ENCODE measurements at regions not wholly inside any gene's neighbourhood (a gene's known extent, or its start where the extent isn't known, plus 50 kb on each side); places are given as distances from the start of the nearest gene placed in this dataset.

DNA sequence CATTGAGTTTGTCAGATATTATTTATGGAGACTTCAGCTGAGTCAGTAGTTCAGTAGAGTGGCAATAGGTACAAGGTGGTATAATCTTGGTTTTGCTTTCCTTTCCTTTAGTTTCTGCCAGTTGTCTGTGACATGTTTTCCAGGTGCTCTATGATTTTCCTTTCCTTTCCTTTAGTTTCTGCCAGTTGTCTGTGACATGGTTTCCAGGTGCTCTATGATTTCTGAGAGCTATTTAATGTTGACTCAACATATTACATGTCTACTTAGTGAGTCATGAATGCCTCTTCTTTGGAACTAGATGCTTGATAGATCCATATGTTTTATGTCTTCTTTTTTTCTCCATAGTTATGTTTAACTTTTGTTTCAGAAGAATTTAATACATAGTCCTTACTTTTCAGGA lies 186.4 kb upstream of the DEFB112 start:
- CTCF ChIA-PET = interaction anchor here (0.7 kb wide), 1 partner anchor 431 kb away, joined by 3 read pairs; no protein-coding TSS in a partner anchor

DNA sequence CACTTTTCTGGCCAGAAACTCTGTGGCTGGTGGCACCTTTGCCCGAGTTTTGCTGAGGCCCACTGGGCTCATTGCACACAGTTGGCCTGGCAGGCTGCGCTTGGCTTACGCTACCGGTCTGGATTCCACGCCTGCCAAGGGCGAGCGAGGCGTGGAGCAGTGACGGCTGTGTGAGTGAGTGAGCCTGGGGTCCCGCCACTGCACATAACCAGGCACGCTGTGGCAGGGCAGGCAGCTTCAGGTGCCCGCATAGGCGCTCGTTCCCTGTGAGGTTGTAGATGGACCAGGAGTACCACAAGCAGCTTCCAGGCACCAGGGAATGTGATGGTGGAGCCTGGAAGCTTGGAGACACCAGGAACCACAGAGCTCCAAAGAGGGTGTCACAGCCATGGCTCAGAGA lies 190.1 kb upstream of the DEFB112 start:
- CTCF ChIA-PET = no interaction called here
- POLR2A ChIA-PET = no interaction called here
- no peaks in the 10 kb centered on the region for H3K27me3 Mint-ChIP-seq

More for the DNA sequence above, 186.4 kb upstream of the DEFB112 start:
- ATAC-seq = no peak
- Mint-ChIP-seq H3K36me3 (ENCODE audit: low read depth) (no peaks in the 10 kb centered on the region), H3K27me3 (no peaks in the 10 kb centered on the region), H3K4me1 (no peaks in the 10 kb centered on the region), H3K4me3 (no peak overlapping the region), H3K27ac (no peak overlapping the region), H3K9me3 (ENCODE audit: low read depth) (peaks cover 8% of the 10 kb centered on the region)
- intact Hi-C loops (cut with DNase I, micrococcal nuclease) = no loop called here
- POLR2A ChIA-PET = no interaction called here
- no peak for DNase-seq

DNA sequence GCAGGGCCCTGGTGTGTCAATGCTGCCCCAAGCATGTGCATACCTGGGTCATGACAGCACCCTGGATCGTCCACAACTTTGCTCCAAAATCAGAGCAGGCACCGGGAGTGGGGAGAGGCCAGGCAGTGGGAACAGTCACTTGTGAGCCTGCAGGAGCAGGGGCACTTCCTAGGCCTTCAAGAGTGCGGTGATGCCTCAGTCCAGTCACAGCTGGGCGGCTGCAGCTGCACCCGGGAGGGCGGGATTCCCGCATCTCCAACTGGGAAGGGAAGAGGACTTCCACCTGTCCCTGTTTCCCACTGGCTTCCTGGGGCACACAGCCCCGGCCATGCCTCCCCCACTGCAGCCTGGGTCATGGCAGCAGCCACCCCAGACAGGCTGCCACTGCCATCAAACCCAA lies 191.3 kb upstream of the DEFB112 start:
- POLR2A ChIA-PET = no interaction called here
- no peak for ATAC-seq
- H3K4me1 Mint-ChIP-seq = no peaks in the 10 kb centered on the region
- no peaks in the 10 kb centered on the region for H3K27me3 Mint-ChIP-seq
- H3K27ac Mint-ChIP-seq = no peak overlapping the region
- intact Hi-C loops (cut with DNase I, micrococcal nuclease) = no loop called here
- CTCF ChIA-PET = no interaction called here
- H3K4me3 Mint-ChIP-seq = no peak overlapping the region
- no peak for DNase-seq
- H3K36me3 Mint-ChIP-seq (ENCODE audit: low read depth) = no peaks in the 10 kb centered on the region
- peaks cover 1% of the 10 kb centered on the region for H3K9me3 Mint-ChIP-seq (ENCODE audit: low read depth)

More for the DNA sequence above, 190.1 kb upstream of the DEFB112 start:
- ATAC-seq = no peak
- intact Hi-C loops (cut with DNase I, micrococcal nuclease) = no loop called here
- H3K4me3 Mint-ChIP-seq = no peak overlapping the region
- no peaks in the 10 kb centered on the region for H3K36me3 Mint-ChIP-seq (ENCODE audit: low read depth)
- H3K9me3 Mint-ChIP-seq (ENCODE audit: low read depth) = peaks cover 3% of the 10 kb centered on the region
- DNase-seq = no peak
- no peaks in the 10 kb centered on the region for H3K4me1 Mint-ChIP-seq
- H3K27ac Mint-ChIP-seq = no peak overlapping the region

DNA sequence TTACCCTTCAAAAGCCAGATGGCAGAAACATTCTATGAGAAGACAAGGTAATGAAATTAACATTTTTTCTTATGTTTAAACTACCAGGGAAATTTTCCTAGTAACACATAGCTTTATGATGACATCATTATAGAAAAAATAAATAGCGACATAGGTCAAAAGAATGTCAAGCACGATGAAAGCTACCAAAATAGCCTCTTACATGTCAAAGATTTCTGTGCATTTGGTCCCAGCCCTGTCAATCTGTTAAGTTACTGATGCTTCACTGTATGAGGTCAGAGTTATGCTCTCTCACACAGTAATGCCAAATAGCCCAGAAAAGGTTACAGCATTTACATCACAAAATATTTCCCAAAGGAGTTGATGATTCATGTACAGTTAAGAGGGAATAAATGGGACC lies 199.8 kb upstream of the DEFB112 start:
- Mint-ChIP-seq H3K27ac (no peak overlapping the region), H3K4me1 (no peaks in the 10 kb centered on the region), H3K36me3 (ENCODE audit: low read depth) (no peaks in the 10 kb centered on the region), H3K9me3 (ENCODE audit: low read depth) (peaks cover 4% of the 10 kb centered on the region), H3K27me3 (no peaks in the 10 kb centered on the region), H3K4me3 (no peak overlapping the region)
- ChIA-PET CTCF (no interaction called here), POLR2A (no interaction called here)
- ATAC-seq (no peak), DNase-seq (no peak)
- intact Hi-C loops (cut with DNase I, micrococcal nuclease) = no loop called here

DNA sequence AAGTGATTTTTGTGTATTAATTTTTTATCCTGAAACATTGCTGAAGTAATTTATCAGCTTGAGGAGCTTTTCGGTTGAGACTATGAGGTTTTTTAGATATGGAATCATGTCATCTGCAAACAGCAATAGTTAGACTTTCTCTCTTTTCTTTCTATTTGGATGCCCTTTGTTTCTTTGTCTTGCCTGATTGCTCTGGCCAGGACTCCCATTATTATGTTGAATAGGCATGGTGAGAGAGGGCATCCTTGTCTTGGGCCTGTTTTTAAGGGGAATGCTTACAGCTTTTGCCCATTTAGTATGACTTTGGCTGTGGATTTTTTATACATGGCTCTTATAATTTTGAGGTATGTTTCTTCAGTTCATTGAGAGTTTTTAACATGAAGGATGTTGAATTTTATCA lies 207.6 kb upstream of the DEFB112 start:
- Mint-ChIP-seq H3K4me1 (no peaks in the 10 kb centered on the region), H3K27me3 (no peaks in the 10 kb centered on the region), H3K36me3 (ENCODE audit: low read depth) (no peaks in the 10 kb centered on the region), H3K27ac (no peak overlapping the region), H3K4me3 (no peak overlapping the region), H3K9me3 (ENCODE audit: low read depth) (peaks cover 10% of the 10 kb centered on the region)
- CTCF ChIA-PET = interaction anchor here (0.8 kb wide), 1 partner anchor 1222 kb away, joined by 3 read pairs; no protein-coding TSS in a partner anchor
- intact Hi-C loops (cut with DNase I, micrococcal nuclease) = no loop called here
- DNase-seq = no peak
- POLR2A ChIA-PET = no interaction called here
- ATAC-seq = no peak

DNA sequence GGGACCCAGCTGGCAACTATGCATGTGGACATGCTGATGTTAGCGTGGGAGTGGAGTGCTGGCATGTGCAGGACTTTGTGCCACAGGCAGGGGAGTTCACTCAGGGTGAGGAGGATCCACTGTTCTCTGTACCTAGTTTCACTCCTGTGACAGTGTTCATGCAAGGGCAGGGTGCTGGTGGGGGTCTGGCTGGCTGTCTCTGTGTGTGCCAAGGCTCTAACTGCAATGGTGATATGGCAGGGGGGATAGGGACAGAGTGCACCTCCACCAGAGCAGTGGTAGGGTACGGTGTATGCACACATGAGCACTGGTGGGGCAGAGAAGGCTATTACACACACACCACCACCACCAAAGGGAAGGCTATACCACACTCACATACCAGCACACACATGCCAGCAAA lies 210.2 kb upstream of the DEFB112 start:
- Mint-ChIP-seq H3K4me3 (no peak overlapping the region), H3K36me3 (ENCODE audit: low read depth) (no peaks in the 10 kb centered on the region), H3K4me1 (no peaks in the 10 kb centered on the region), H3K27me3 (no peaks in the 10 kb centered on the region), H3K9me3 (ENCODE audit: low read depth) (peaks cover 19% of the 10 kb centered on the region), H3K27ac (no peak overlapping the region)
- DNase-seq = no peak
- intact Hi-C loops (cut with DNase I, micrococcal nuclease) = loop anchor here in 1 of 2 experiments (10.0 kb wide), 1 partner anchor 345 kb away; no protein-coding TSS in a partner anchor
- ATAC-seq = no peak
- ChIA-PET POLR2A (no interaction called here), CTCF (no interaction called here)

DNA sequence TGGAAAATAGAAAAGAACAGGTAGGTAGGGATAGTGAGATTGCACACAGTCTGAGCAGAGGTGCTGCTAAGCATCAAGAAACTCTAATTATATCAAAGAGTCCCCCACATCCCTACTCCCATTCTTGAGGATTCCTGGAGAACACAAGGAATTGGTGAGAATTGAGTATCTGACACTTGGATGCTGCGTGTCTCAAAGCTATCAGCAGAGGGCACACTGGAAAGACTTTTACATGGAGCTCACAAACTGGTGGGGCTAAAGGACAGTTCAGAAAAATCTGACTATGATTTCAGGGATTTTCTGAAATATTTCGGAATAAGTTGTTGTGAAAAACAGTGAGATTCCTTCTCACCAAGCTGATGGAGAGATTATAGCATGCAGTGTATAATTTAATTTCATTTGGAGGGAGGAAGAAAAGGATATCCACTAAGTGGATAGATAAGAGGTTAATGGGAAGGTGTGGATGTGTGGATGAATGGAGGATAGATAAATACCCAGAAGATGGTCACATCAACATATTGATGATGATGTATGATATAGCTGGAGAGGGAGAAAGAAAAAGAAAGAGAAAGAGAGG lies 215.4 kb upstream of the DEFB112 start:
- DNase-seq (no peak), ATAC-seq (no peak)
- Mint-ChIP-seq H3K27ac (no peak overlapping the region), H3K36me3 (ENCODE audit: low read depth) (no peaks in the 10 kb centered on the region), H3K9me3 (ENCODE audit: low read depth) (peaks cover 12% of the 10 kb centered on the region), H3K27me3 (no peaks in the 10 kb centered on the region), H3K4me1 (no peaks in the 10 kb centered on the region), H3K4me3 (no peak overlapping the region)
- ChIA-PET CTCF (no interaction called here), POLR2A (no interaction called here)
- intact Hi-C loops (cut with DNase I, micrococcal nuclease) = loop anchor here in 1 of 2 experiments (10.0 kb wide), 1 partner anchor 340 kb away; no protein-coding TSS in a partner anchor

DNA sequence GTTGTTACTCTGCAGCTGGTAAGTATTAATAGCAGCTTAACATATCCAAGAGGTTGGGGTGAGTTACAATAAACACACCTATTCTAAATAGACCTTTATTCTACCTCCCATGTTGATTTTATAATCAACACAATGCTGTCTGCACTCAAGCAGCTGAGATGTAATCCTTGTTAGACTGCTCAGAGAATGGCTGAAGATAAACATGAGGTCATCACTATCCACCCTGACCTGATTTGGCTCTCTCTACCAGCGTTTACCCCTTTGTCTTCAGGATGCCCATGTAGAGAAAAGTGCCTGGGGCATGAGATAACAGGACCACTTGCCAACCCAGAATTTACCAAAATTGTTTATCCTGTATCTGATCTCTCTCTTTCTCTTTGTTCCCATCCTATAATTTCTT lies 220.7 kb upstream of the DEFB112 start:
- no peaks in the 10 kb centered on the region for H3K27me3 Mint-ChIP-seq
- ATAC-seq (no peak), DNase-seq (no peak)
- no peaks in the 10 kb centered on the region for H3K36me3 Mint-ChIP-seq (ENCODE audit: low read depth)
- intact Hi-C loops (cut with DNase I, micrococcal nuclease) = no loop called here
- CTCF ChIA-PET = no interaction called here
- no peak overlapping the region for H3K27ac Mint-ChIP-seq
- H3K4me3 Mint-ChIP-seq = no peak overlapping the region
- no peaks in the 10 kb centered on the region for H3K4me1 Mint-ChIP-seq
- H3K9me3 Mint-ChIP-seq (ENCODE audit: low read depth) = peaks cover 6% of the 10 kb centered on the region
- POLR2A ChIA-PET = no interaction called here

DNA sequence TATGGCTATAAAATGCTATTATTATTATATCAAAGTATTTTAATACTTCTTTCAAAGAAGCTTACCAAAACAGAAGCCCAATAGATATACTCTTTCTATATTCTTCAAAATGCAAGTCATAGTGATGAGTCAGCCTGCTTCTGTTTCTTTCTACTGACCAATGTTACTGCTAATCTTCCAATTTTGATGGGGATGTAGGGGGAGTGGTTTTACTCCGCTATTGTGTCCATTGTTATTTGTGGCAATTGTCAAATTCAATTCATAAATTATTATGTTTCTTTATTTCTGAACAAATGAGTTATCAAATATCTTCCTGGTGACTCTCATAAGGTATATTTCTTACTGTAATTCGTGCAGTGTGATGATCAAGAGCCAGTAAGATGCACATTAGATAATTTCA lies 221.5 kb upstream of the DEFB112 start:
- Mint-ChIP-seq H3K36me3 (ENCODE audit: low read depth) (no peaks in the 10 kb centered on the region), H3K27me3 (no peaks in the 10 kb centered on the region), H3K27ac (no peak overlapping the region), H3K9me3 (ENCODE audit: low read depth) (peaks cover 6% of the 10 kb centered on the region), H3K4me1 (no peaks in the 10 kb centered on the region), H3K4me3 (no peak overlapping the region)
- ChIA-PET POLR2A (no interaction called here), CTCF (no interaction called here)
- DNase-seq (no peak), ATAC-seq (no peak)
- intact Hi-C loops (cut with DNase I, micrococcal nuclease) = no loop called here

DNA sequence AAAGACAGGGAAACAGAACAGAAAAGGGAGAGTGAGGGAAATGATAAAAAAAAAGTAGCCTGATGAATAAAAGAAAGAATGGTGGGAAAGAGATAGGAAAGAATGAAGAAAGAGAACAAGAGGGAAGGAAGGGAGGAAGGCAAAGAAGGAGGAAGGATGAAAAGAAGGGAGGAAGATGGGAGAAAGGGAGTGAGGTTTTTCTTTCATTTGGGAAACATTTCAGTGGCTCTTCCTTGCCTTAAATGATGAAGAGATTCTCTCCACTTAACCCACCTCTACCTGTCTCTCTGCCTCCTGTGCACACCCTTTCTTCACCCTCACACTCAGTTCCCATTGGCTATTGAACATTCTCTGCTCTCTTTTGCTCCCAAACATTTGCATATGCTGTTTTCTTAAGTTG lies 222.1 kb upstream of the DEFB112 start:
- H3K36me3 Mint-ChIP-seq (ENCODE audit: low read depth) = no peaks in the 10 kb centered on the region
- H3K27ac Mint-ChIP-seq = no peak overlapping the region
- DNase-seq = no peak
- ChIA-PET CTCF (no interaction called here), POLR2A (no interaction called here)
- intact Hi-C loops (cut with DNase I, micrococcal nuclease) = no loop called here
- no peak overlapping the region for H3K4me3 Mint-ChIP-seq
- H3K27me3 Mint-ChIP-seq = no peaks in the 10 kb centered on the region
- peaks cover 6% of the 10 kb centered on the region for H3K9me3 Mint-ChIP-seq (ENCODE audit: low read depth)
- no peaks in the 10 kb centered on the region for H3K4me1 Mint-ChIP-seq
- no peak for ATAC-seq

DNA sequence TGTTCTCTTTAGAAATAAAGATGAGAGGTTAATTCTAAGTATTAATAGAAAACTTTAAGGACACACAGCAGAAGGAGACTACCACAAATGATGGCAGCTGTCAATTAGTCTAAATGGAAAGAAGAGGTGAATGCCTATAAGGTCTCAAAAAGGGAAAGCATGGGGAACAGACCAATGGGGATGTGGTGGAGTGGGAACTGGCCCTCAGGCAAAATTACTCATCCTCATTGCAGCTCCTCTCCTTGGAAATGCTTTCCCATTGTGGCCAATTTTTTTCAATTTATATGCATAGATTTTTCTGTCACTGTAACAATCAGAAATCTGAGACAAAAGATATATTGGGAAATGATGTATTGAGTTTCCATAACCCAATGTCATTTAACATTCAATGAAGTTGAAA lies 222.9 kb upstream of the DEFB112 start:
- ATAC-seq (no peak), DNase-seq (no peak)
- Mint-ChIP-seq H3K27me3 (no peaks in the 10 kb centered on the region), H3K36me3 (ENCODE audit: low read depth) (no peaks in the 10 kb centered on the region), H3K9me3 (ENCODE audit: low read depth) (peaks cover 6% of the 10 kb centered on the region), H3K27ac (no peak overlapping the region), H3K4me1 (no peaks in the 10 kb centered on the region), H3K4me3 (no peak overlapping the region)
- POLR2A ChIA-PET = no interaction called here
- intact Hi-C loops (cut with DNase I, micrococcal nuclease) = no loop called here
- CTCF ChIA-PET = no interaction called here

DNA sequence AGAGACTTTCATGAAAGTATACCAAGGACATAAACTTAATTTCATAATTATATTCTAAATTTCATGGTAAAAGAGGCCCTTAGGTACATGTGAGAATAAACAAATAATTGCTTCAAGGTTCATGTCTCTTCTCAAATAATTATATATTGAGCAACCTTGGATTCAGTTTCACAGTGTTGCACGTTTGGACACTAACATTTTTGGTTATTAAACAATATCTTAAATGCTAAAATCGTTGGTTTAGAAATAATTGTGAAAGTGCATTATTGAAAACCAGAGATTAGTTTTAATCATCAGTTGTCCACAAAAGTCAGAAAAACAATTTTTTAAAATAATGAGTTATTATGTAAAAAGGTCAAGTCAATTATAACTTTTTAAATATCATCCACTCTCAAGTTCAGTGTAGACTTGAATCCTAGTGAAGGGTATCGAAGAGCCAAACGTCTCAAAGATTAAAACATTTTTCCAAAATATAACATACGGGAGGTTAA lies 227.1 kb upstream of the DEFB112 start:
- H3K27me3 Mint-ChIP-seq = no peaks in the 10 kb centered on the region
- POLR2A ChIA-PET = no interaction called here

DNA sequence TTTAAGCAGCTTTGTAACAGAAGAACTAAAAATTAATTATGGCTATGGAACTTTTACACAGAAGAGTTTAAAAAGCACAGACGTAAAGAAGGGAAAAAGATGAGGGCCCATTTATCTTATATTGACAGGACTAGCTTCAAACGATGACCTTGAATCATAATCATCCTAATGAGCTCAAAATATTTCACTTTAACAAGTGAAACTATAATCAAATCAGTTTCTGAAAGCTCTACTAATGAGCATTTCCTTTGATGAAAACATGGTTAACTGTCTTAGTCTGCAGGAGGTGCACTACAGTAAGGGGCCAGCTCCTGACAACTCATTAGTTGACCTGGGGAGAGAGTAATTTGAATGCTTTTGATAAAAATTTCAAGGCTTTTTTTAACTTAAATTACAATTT lies 228.0 kb upstream of the DEFB112 start:
- Mint-ChIP-seq H3K4me3 (no peak overlapping the region), H3K4me1 (no peaks in the 10 kb centered on the region), H3K27me3 (no peaks in the 10 kb centered on the region), H3K9me3 (ENCODE audit: low read depth) (peaks cover 4% of the 10 kb centered on the region), H3K27ac (no peak overlapping the region), H3K36me3 (ENCODE audit: low read depth) (no peaks in the 10 kb centered on the region)
- intact Hi-C loops (cut with DNase I, micrococcal nuclease) = no loop called here
- ChIA-PET POLR2A (interaction anchor here (0.7 kb wide), 1 partner anchor 443 kb away, joined by 14 read pairs; no protein-coding TSS in a partner anchor), CTCF (no interaction called here)
- DNase-seq = no peak
- ATAC-seq = no peak

More for the DNA sequence above, 227.1 kb upstream of the DEFB112 start:
- intact Hi-C loops (cut with DNase I, micrococcal nuclease) = no loop called here
- CTCF ChIA-PET = no interaction called here
- Mint-ChIP-seq H3K9me3 (ENCODE audit: low read depth) (peaks cover 4% of the 10 kb centered on the region), H3K4me1 (no peaks in the 10 kb centered on the region), H3K36me3 (ENCODE audit: low read depth) (no peaks in the 10 kb centered on the region), H3K27ac (no peak overlapping the region), H3K4me3 (no peak overlapping the region)
- ATAC-seq (no peak), DNase-seq (no peak)
